Ishikawa (cell line): ENCODE measurements at regions not wholly inside any gene's neighbourhood (a gene's known extent, or its start where the extent isn't known, plus 50 kb on each side); places are given as distances from the start of the nearest gene placed in this dataset.

Experiments used
- CEBPB ChIP-seq: IDR thresholded peaks from 2 replicates; pipeline ENCODE4 v1.6.1; 2012
- CREB1 ChIP-seq: IDR thresholded peaks from 2 replicates; pipeline ENCODE4 v1.6.1; 2012; ENCODE audit warnings: low read depth
- EGR1 ChIP-seq: IDR thresholded peaks from 2 replicates; pipeline ENCODE4 v1.6.1; 2012
- EP300 ChIP-seq: IDR thresholded peaks from 2 replicates; pipeline ENCODE4 v1.6.1; 2012; ENCODE audit warnings: borderline replicate concordance
- FOXM1 ChIP-seq: IDR thresholded peaks from 2 replicates; pipeline ENCODE4 v1.6.1; 2012; ENCODE audit warnings: low read depth, borderline replicate concordance
- MAX ChIP-seq: IDR thresholded peaks from 2 replicates; pipeline ENCODE4 v1.6.1; 2012
- NFIC ChIP-seq: IDR thresholded peaks from 2 replicates; pipeline ENCODE4 v1.6.1; 2012
- RAD21 ChIP-seq: IDR thresholded peaks from 2 replicates; pipeline ENCODE4 v1.6.1; 2012; ENCODE audit warnings: low read depth
- REST ChIP-seq: IDR thresholded peaks from 2 replicates; pipeline ENCODE4 v1.6.1; 2012; ENCODE audit warnings: low read depth, mild to moderate bottlenecking
- TAF1 ChIP-seq: IDR thresholded peaks from 2 replicates; pipeline ENCODE4 v1.6.1; 2012; ENCODE audit warnings: low read depth, mild to moderate bottlenecking
- TCF12 ChIP-seq: IDR thresholded peaks from 2 replicates; pipeline ENCODE4 v1.6.1; 2012; ENCODE audit warnings: low read depth
- TEAD4 ChIP-seq: IDR thresholded peaks from 2 replicates; pipeline ENCODE4 v1.6.1; 2012
- YY1 ChIP-seq: IDR thresholded peaks from 2 replicates; pipeline ENCODE4 v1.6.1; 2012; ENCODE audit warnings: low read depth
- ZBTB7A ChIP-seq: IDR thresholded peaks from 2 replicates; pipeline ENCODE4 v1.6.1; 2012; ENCODE audit warnings: low read depth
- TF ChIP-seq, protein P1 (sequence below): IDR thresholded peaks from 2 replicates; pipeline ENCODE4 v1.6.1; 2012

- TF ChIP-seq RAD21: no peak
- TF ChIP-seq MAX: no peak
- TF ChIP-seq TAF1: no peak
- TF ChIP-seq CREB1: no peak
- no peak for TF ChIP-seq ZBTB7A
- no peak for TF ChIP-seq NFIC
- no peak for TF ChIP-seq TCF12
- no peak for TF ChIP-seq REST
- TF ChIP-seq, protein P1, sequence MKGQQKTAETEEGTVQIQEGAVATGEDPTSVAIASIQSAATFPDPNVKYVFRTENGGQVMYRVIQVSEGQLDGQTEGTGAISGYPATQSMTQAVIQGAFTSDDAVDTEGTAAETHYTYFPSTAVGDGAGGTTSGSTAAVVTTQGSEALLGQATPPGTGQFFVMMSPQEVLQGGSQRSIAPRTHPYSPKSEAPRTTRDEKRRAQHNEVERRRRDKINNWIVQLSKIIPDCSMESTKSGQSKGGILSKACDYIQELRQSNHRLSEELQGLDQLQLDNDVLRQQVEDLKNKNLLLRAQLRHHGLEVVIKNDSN: no peak
- TF ChIP-seq EGR1: no peak
- no peak for TF ChIP-seq EP300
- no peak for TF ChIP-seq FOXM1
Observed at GRCh38 chr10:52440612-52441285, 126.7 kb downstream of the DKK1 start.

- TF ChIP-seq ZBTB7A (no peak), TEAD4 (no peak), TAF1 (no peak), CREB1 (no peak)
Observed at GRCh38 chr10:52442576-52442975, 128.5 kb downstream of the DKK1 start.

- TF ChIP-seq NFIC: no peak
- no peak for TF ChIP-seq YY1
Observed at GRCh38 chr10:52443419-52444388, 129.6 kb downstream of the DKK1 start.

DNA sequence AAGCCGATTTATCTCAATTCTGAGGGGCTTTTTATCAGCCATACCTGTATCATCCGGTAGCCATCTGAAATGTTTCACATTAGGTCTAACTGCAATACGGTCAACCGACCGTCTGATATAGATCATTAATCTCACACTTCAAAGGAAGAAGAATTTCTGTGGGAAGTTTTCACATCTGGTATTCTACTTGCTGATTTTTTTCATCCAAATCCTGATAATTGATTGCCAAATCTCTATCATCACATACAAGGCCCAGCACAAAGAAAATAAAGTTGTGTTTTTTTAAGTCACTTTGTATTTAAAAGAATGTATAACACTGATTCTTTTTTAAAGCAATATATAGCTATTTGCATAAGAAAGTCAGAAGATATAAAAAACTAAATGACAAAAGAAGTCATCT lies 132.3 kb downstream of the DKK1 start:
- TF ChIP-seq TAF1: no peak
- TF ChIP-seq YY1: no peak
- TF ChIP-seq, protein P1: no peak
- TF ChIP-seq RAD21: no peak
- no peak for TF ChIP-seq CEBPB
- TF ChIP-seq MAX: no peak
- TF ChIP-seq TEAD4: no peak
- no peak for TF ChIP-seq FOXM1
- TF ChIP-seq TCF12: no peak
- TF ChIP-seq EGR1: no peak
- no peak for TF ChIP-seq REST
- TF ChIP-seq NFIC: no peak
- TF ChIP-seq ZBTB7A: no peak
- TF ChIP-seq CREB1: no peak
- TF ChIP-seq EP300: no peak

- no peak for TF ChIP-seq TEAD4
- TF ChIP-seq MAX: no peak
- TF ChIP-seq CEBPB: no peak
- TF ChIP-seq REST: no peak
- no peak for TF ChIP-seq TAF1
- TF ChIP-seq NFIC: no peak
- no peak for TF ChIP-seq ZBTB7A
- no peak for TF ChIP-seq EP300
Observed at GRCh38 chr10:52447931-52448353, 133.9 kb downstream of the DKK1 start.
